ENCODE measurements at regions not wholly inside any gene's neighbourhood (a gene's known extent, or its start where the extent isn't known, plus 50 kb on each side); places are given as distances from the start of the nearest gene placed in this dataset.

GRCh38 chr2:64748147-64748546 lies 94.4 kb upstream of the SERTAD2 start:
- TF ChIP-seq POLR2A (IDR thresholded peaks at IDR 0.05) (no peak), CTCF (IDR thresholded peaks at IDR 0.05) (no peak), POLR2AphosphoS5 (IDR thresholded peaks at IDR 0.05) (no peak)
